Neuron (in vitro differentiated cells): ENCODE measurements at regions not wholly inside any gene's neighbourhood (a gene's known extent, or its start where the extent isn't known, plus 50 kb on each side); places are given as distances from the start of the nearest gene placed in this dataset.

Experiments used
- H2AFZ ChIP-seq: one replicate; pipeline ENCODE4 v1.6.1; 2013; ENCODE audit warnings: low read depth, mild to moderate bottlenecking, inconsistent platforms, low read length, moderate library complexity
- H3K27me3 ChIP-seq: one replicate; pipeline ENCODE4 v1.6.1; 2013; ENCODE audit warnings: low read length; ENCODE audit not compliant: insufficient read depth
- H3K36me3 ChIP-seq: one replicate; pipeline ENCODE4 v1.6.1; 2013; ENCODE audit warnings: low read length; ENCODE audit not compliant: insufficient read depth
- H3K4me1 ChIP-seq: one replicate; pipeline ENCODE4 v1.6.1; 2013; ENCODE audit warnings: low read length; ENCODE audit not compliant: insufficient read depth
- H3K4me3 ChIP-seq: 2 replicates; pipeline ENCODE4 v1.5.1; 2013; ENCODE audit warnings: mild to moderate bottlenecking, low read length, moderate library complexity
- H3K9me3 ChIP-seq: one replicate; pipeline ENCODE4 v1.6.1; 2013; ENCODE audit warnings: low read length

- Histone ChIP-seq H3K4me3 (no peak overlapping the region), H3K9me3 (peaks cover 1% of the 10 kb centered on the region), H3K27me3 (no peaks in the 10 kb centered on the region), H3K36me3 (no peaks in the 10 kb centered on the region), H2AFZ (no peak overlapping the region), H3K4me1 (peaks cover 8% of the 10 kb centered on the region)
These were observed 87.1 kb downstream of the DIRAS2 start for GRCh38 chr9:90555351-90556057.

- Histone ChIP-seq H3K4me3 (no peak overlapping the region), H3K27me3 (no peaks in the 10 kb centered on the region), H3K9me3 (peaks cover 2% of the 10 kb centered on the region), H3K4me1 (peaks cover 8% of the 10 kb centered on the region), H2AFZ (no peak overlapping the region), H3K36me3 (no peaks in the 10 kb centered on the region)
These were observed 85.5 kb downstream of the DIRAS2 start for GRCh38 chr9:90556897-90557675.

DNA sequence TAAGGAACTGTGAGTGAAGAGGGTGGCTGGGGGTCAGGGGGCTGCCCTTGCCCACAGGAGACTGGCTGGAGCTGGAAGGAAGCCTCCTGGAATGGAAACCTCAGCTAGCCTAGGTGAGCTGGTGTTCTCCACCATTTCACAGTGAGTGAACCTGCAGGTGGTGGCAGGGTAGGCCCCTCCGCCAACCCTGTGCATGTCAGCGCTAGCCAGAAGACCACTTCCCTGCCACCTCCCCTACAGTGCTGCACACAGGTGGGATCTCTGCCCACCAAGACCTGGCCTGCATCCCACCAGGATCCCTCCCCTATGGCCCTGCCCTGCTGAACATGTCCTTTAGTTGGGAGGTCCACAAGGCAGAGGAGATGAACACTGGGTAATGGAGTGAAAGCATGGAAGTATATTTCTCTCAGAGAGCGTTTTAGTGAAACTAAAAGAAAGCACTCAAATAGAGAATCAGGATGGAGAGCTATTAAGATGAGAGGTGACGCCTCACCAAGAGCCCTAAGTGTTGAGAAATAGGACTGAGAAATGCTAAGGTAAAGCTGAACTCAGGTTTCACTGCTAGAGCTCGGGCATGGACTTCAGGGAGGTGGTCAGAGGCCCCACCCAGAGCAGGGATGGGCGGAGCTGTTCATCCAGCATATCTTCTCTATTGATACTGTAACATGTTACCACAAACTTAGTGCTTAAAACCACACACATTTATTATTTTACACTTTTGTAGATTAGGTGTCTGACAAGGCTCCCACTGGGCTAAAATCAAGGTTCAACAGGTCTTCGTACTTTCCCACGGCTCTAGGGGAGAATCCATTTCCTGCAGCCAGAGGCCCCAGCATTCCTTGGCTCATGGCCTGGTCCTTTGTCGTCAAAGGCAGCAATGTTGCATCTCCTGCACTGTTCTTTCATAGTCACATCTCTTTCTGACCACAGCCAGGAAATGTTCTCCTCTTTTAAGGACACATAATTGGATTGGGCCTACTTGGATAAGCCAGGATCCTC lies 83.2 kb downstream of the DIRAS2 start:
- H3K4me1 ChIP-seq, result peaks cover 8% of the 10 kb centered on the region
- no peak overlapping the region for H3K4me3 ChIP-seq
- no peaks in the 10 kb centered on the region for H3K36me3 ChIP-seq
- H3K27me3 ChIP-seq, result no peaks in the 10 kb centered on the region
- H3K9me3 ChIP-seq, result peaks cover 2% of the 10 kb centered on the region
- no peak overlapping the region for H2AFZ ChIP-seq
